ENCODE measurements at regions not wholly inside any gene's neighbourhood (a gene's known extent, or its start where the extent isn't known, plus 50 kb on each side); places are given as distances from the start of the nearest gene placed in this dataset.

DNA sequence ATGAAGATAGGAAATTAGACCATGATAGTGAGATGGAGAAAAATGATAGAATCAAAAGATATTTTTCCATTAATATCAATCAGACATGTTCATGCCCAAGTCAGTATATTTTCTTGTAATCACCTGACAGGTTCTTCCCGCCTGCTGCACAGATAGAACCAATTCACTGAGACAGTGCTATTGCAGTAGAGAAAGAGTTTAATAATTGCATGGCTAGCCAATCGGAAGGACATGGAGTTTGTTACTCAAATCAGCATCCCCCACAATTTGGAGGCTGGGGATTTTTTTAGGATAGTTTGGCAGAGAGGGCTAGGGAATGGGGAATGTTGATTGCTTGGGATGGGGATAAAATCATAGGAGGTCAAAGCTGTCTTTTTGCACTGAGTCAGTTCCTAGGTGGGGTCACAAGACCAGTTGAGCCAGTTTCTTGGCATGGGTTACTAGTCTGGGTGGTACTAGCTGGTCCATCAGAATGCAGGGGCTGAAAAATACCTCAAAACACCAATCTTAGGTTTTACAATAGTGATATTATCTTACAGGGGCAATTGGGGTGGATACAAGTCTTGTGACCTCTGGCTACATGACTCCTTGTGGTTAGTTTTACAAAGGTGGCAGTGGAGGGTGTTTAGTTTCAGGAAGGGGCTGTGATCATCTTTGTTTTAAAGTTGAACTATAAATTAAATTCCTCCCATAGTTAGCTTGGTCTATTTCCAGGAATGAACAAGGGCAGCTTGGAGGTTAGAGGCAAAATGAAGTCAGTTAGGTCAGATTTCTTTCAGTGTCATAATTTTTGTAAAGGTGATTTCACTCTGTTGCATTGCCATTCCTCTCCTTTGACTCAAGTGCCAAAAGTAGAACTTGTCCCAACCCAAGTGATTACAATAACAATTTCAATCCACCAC is 100.3 kb upstream of the PDE5A start:
- Histone ChIP-seq H3K9me1 (replicated peaks; ENCODE audit: control insufficient read depth, extremely low read depth, insufficient read depth, low read length) (no peaks in the 10 kb centered on the region), H3K4me1 (ENCODE audit: control insufficient read depth, extremely low read depth, insufficient read depth, low read length) (peaks cover 21% of the 10 kb centered on the region), H3K36me3 (ENCODE audit: control insufficient read depth in 2 of 2, extremely low read depth in 1 of 2, insufficient read depth in 2 of 2, low read length in 2 of 2) (no peaks in the 10 kb centered on the region), H3K4me3 (replicated peaks in 1 of 3; ENCODE audit: insufficient read depth in 1 of 3, low read depth in 1 of 3, low read length in 3 of 3) (no peak overlapping the region), H4K20me1 (replicated peaks; ENCODE audit: control insufficient read depth, extremely low read depth, insufficient read depth, low read length) (no peaks in the 10 kb centered on the region), H3K27ac (ENCODE audit: insufficient read depth, low read depth, low read length) (no peak overlapping the region), H3K27me3 (ENCODE audit: control insufficient read depth in 2 of 2, insufficient read depth in 2 of 2, low read length in 2 of 2) (no peaks in the 10 kb centered on the region), H3K9me3 (replicated peaks; ENCODE audit: control insufficient read depth, insufficient read depth, low read length) (no peaks in the 10 kb centered on the region), H3K4me2 (ENCODE audit: insufficient read depth, low read length) (no peak overlapping the region), H3K9ac (replicated peaks; ENCODE audit: extremely low read depth, insufficient read depth, low read length) (no peak overlapping the region), H3K79me2 (ENCODE audit: control insufficient read depth, insufficient read depth, low read length) (no peaks in the 10 kb centered on the region), H2AFZ (ENCODE audit: low read depth, low read length) (no peak overlapping the region)
- FAIRE-seq (no peak), DNase-seq (ENCODE audit: low read depth, low spot score) (no peak)
- dilution Hi-C loops (cut with MboI; ENCODE audit: extremely low pct_ligation_motif_present, low sequenced_read_pairs), result no loop called here
- BruUV-seq (replicated peaks), result no TSS peak
- ChIA-PET CTCF (no interaction called here), POLR2A (interaction anchor here (0.6 kb wide), 1 partner anchor 90 kb away, joined by 4 read pairs; no protein-coding TSS in a partner anchor)
- TF ChIP-seq, protein P1, sequence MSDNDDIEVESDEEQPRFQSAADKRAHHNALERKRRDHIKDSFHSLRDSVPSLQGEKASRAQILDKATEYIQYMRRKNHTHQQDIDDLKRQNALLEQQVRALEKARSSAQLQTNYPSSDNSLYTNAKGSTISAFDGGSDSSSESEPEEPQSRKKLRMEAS (IDR thresholded peaks at IDR 0.05; ENCODE audit: insufficient read depth, insufficient read length), result no peak
- TF ChIP-seq JUN (IDR thresholded peaks at IDR 0.05; ENCODE audit: borderline replicate concordance, insufficient read depth, insufficient read length, low read depth), result no peak
- no peak for TF ChIP-seq FOS (IDR thresholded peaks at IDR 0.05; ENCODE audit: borderline replicate concordance, insufficient read depth, low read length)
- TF ChIP-seq GATA2 (IDR thresholded peaks at IDR 0.05; ENCODE audit: insufficient read depth, insufficient read length, low read depth, low read length), result no peak
- TF ChIP-seq MYC (IDR thresholded peaks at IDR 0.05; ENCODE audit: low read depth, low read length), result no peak
- TF ChIP-seq POLR2A (IDR thresholded peaks at IDR 0.05; ENCODE audit: low read depth, low read length), result no peak
- TF ChIP-seq, protein P2, sequence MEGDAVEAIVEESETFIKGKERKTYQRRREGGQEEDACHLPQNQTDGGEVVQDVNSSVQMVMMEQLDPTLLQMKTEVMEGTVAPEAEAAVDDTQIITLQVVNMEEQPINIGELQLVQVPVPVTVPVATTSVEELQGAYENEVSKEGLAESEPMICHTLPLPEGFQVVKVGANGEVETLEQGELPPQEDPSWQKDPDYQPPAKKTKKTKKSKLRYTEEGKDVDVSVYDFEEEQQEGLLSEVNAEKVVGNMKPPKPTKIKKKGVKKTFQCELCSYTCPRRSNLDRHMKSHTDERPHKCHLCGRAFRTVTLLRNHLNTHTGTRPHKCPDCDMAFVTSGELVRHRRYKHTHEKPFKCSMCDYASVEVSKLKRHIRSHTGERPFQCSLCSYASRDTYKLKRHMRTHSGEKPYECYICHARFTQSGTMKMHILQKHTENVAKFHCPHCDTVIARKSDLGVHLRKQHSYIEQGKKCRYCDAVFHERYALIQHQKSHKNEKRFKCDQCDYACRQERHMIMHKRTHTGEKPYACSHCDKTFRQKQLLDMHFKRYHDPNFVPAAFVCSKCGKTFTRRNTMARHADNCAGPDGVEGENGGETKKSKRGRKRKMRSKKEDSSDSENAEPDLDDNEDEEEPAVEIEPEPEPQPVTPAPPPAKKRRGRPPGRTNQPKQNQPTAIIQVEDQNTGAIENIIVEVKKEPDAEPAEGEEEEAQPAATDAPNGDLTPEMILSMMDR (IDR thresholded peaks at IDR 0.05; ENCODE audit: extremely low read depth in 1 of 2, insufficient read depth in 1 of 2, low read depth in 1 of 2, low read length in 2 of 2), result no peak
- no peak for TF ChIP-seq EZH2 (IDR thresholded peaks at IDR 0.05; ENCODE audit: borderline replicate concordance, low read depth, low read length, severe bottlenecking)
- TF ChIP-seq POLR2AphosphoS5 (IDR thresholded peaks at IDR 0.05; ENCODE audit: insufficient read depth, low read depth, low read length), result no peak
- intact Hi-C loops (cut with micrococcal nuclease), result loop anchor here (5.0 kb wide), 1 partner anchor 72 kb away; no protein-coding TSS in a partner anchor
